ENCODE measurements at regions not wholly inside any gene's neighbourhood (a gene's known extent, or its start where the extent isn't known, plus 50 kb on each side); places are given as distances from the start of the nearest gene placed in this dataset.

DNA sequence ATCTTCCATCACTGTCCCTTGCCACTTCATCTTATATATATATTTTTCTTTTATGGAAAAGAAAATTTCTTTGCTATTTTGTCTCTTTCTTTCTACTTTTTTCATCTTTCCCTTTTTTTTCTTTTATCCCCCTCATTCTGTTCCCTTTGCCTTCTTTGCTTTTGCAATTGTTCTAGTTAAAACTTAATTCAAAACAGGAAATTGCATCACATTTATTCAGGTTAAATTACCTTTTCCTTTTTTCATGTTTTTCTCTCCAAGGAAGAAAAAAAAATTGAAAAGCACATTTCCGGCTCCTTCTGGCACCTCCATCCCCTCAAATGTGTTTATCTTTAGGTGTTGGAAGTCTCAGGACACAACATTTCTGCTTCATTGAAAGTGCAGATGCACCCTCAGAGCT, 176.9 kb downstream of the FGF1 start:
- no peak for FAIRE-seq

DNA sequence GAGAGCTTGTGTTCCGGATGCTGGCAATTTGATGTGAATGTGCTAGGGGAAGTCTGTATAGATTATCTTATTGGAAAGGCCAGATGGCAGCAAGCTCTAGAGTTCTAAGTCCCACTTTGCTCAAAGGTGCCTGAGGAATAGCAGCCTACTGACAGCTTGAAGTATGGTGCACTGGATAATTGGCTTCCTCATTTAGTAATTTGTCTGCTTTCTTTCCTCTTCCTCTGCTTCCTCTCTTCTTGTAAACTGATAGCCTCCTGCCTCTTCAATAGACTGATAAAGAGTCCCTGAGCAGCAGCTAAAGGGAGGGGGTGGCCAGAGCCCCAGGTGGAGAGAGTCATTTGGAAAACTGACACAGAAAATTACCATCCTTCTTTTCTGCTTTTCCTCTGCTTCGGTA, 177.3 kb downstream of the FGF1 start:
- DNase-seq (ENCODE audit: insufficient read length, low spot score) (no peak), FAIRE-seq (no peak)

More for the DNA sequence above, 176.9 kb downstream of the FGF1 start:
- no peak for DNase-seq (ENCODE audit: insufficient read length, low spot score)

DNA sequence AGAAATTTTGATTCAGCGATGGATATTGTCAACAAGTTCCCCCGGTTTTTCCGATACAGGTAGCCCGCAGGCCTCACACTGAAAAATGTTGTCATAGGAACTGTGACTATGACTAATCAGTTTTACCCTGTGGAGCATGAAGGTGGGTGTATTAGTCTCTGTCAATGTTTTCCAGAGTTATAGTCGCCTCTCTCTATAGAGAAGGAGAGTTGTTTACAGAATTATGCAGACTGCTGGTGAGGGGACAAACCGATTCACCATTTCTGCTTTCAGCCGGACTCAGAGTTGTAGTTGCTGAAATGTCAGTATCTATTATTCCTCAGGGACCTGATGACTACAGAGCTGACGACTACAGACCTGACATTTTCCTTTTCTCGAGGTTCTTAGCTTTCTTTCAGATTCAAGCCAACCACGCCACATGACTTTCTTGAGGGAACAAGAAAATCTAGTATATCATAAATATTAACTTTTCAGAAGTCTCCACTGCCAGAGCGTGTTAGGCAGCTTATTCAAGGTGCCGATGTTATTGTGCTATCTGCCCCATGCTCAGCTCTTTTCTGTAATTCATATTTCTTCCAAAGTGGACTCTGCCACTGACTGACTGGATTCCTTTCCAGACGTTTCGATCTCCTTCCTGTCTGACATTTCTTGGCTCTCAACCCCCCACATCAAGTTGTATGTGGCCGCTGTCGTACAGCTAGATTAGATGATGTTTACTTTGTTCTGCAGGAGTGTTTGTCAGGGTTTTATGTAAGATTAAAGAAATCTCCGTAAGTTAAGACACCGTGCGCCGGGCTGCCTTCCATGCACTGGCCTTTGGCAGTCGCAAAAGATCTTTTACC, 178.1 kb downstream of the FGF1 start:
- FAIRE-seq, result no peak
- no peak for DNase-seq (ENCODE audit: insufficient read length, low spot score)

DNA sequence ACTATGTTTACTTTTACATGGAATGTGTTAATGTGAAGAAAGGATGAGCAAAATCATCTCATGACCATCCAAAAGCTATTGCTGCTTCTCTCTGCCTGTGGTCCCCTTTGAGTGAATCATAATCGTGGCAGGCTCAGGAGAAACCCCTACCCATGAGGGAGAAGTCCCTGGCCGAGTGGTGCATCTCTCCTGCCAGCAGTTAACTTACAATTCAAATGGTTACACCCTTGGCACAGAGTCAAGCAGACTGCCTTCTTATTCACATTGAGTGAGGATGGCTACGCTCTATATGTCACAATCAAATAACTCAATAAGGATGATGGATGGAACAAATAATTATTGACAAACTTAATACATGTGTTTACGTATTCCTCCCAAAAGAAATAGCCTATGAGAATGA, 179.1 kb downstream of the FGF1 start:
- FAIRE-seq (no peak), DNase-seq (ENCODE audit: insufficient read length, low spot score) (no peak)

DNA sequence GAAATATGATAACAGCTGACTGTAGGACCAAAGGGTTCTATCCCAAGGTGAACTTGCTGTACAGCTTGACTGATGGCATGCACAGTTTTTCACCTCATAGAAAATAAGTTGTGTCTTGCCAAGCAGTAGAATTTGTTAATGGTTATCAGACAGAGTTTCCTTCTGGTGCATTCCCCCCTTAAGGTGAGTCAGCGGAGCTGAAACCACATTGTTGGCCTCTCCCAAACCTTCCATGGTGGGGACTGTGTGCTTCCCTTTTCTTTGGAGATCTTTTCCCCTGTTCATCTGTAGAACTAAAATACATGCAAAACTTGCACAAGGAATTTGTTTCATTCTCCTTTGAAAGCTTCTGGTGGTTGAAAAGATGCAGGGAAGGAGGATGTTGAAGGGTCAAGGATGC, 179.8 kb downstream of the FGF1 start:
- no peak for DNase-seq (ENCODE audit: insufficient read length, low spot score)
- FAIRE-seq, result no peak

DNA sequence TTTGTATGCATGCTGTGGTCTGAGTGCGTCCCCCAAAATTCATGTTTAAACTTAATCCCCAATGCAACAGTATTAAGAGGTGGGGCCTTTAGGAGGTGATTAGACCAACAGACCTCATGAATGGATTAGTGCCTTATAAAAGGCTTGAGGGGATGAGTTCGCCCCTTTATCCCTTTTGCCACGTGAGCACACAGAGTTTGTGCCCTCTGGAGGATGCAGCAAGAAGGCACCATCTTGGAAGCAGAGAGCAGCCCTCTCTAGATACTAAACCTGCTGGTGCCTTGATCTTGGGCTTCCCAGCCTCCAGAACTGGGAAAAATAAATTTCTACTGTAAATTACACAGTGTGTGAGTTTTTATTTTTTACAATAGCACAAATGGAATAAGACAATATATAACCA, 177.1 kb upstream of the SPRY4 start:
- FAIRE-seq, result no peak
- DNase-seq (ENCODE audit: insufficient read length, low spot score), result no peak

- FAIRE-seq, result no peak
- no peak for DNase-seq (ENCODE audit: insufficient read length, low spot score)
Observed at GRCh38 chr5:142500227-142500905, 175.5 kb upstream of the SPRY4 start.

DNA sequence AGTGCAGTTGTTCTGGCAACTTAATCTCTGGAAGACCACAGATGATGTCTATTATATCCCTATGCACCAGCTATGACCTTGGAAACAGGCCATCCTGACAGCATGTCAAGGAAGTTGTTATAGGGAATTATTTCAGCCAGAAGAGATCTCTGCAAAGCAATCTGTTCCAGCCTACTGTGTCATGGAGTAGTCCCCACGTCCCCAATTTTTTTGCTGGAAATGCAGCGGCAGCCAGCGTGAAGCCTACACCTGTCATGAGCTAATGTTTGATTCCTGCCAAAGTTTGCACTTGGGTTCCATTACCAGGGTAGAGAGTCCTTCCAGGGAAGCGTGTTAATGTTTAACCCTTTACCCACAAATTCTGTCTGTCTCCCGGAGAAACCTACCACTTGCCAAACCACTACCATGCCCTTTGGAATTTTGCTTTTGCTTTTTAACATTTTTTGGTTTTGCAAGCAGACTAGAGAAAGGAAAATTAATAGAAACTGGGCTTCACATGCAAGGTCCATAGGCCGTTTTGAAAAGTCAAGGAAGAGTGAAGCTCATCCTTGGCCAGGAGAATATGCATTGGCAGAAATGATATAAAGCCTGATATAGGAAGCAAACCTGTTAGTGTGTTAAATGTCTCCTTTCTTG, 174.9 kb upstream of the SPRY4 start:
- no peak for FAIRE-seq
- DNase-seq (ENCODE audit: insufficient read length, low spot score), result no peak

DNA sequence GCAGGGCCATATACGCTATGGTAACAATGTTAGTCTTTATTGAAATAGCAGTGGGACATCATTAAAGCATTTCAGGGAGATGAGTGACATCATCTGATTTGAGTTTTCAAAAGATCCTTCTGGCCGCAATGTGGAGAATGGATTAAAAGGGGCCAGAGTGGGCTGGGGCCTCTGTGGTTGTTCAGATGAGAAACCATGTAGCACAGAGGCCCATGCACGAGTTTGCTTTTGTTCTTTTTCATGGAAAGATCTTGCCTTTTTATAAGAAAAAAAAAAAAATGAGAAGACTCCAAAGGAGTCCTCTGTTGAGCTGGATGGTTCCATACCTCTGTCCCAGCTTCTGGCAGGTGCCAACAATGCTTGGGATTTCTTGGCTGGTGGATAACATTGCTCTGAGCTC, 173.5 kb upstream of the SPRY4 start:
- FAIRE-seq, result no peak
- DNase-seq (ENCODE audit: insufficient read length, low spot score), result no peak

DNA sequence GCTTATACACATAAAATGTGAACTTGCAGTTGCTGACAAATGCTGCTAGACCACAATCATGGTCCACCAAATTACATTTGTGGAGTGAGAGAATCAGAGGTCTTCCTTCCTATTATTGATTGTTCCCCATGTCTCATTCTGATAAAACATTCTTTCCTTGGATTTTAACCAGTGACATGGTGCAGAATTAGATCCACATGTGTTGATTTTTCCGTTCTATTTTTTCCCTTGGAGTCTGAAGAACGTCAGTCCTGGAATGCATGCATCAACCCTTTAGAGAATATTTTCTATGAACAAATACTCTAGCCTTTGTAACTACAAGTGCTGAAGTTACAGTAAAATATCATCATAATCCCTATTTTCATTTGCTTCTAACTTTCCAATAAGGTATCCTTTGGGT, 170.7 kb upstream of the SPRY4 start:
- no peak for DNase-seq (ENCODE audit: insufficient read length, low spot score)
- no peak for FAIRE-seq

DNA sequence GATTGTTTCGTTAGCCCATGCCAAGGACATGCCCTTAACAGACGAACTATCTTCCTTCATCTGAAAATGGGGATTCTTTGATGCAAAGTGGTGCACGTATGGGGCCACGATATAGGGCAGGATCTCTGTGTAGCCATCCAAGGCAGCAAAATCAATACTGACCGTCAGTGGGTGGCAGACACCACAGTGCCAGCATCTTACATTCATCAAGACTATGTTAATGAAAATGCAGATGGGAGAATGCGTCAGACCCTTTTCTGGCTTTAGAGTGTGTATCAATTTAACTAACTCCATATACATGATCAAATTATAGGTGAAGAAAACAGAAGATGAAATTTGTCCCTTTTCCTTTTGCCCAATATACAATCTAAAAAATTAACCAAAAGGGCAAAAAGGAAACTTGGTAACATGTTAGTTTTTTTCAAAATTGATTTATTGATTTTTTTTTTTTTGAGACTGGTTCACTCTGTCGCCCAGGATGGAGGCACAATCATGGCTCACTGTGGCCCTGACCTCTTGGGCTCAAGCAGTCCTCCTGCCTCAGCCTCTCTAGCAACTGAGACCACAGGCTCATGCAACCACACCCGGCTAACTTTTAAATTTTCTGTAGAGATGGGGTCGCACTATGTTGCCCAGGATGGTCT, 169.2 kb upstream of the SPRY4 start:
- no peak for DNase-seq (ENCODE audit: insufficient read length, low spot score)
- FAIRE-seq, result no peak

GRCh38 chr5:142492781-142493281, 168.0 kb upstream of the SPRY4 start:
- no peak for DNase-seq (ENCODE audit: insufficient read length, low spot score)
- no peak for FAIRE-seq

DNA sequence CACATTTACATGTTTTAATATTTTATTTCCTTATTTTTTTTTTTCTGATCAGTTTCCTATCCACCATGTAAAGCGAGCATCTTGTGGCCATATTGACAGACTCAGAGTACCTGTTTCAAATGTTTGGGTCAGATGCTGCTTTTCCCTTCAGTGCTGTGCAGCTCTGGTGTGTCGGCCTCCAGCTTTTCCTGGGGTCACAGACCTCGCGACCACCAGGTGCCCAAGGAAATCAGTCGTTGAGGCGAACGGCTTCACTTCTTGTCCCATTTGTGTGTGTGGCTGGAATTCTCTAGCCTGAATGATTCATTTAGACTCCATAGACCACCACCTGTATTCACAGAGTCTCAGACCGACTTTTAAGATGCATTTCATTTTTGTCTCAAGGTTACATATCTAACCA, 166.9 kb upstream of the SPRY4 start:
- DNase-seq (ENCODE audit: insufficient read length, low spot score), result no peak
- FAIRE-seq, result no peak

GRCh38 chr5:142491270-142491669, 166.4 kb upstream of the SPRY4 start:
- FAIRE-seq (no peak), DNase-seq (ENCODE audit: insufficient read length, low spot score) (no peak)

DNA sequence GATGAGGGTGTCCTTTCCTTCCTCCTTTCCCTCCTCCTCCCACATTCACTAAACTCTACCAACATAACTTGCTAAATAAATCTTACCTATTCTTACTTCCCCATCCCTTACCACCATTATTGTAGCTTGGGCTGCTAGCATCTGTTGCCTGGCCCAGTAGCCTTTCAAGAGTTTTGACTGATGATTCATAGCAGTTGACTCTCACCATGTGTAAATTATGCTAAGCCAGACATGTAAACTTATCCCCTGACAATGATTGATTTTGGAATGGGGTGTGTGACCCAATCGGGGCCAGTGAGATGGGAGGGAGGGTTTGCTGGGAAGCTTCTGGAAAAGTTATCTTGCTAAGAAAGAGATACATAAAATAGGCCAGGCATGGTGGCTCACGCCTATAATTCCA, 161.8 kb upstream of the SPRY4 start:
- FAIRE-seq, result no peak
- DNase-seq (ENCODE audit: insufficient read length, low spot score), result peak; percentile 25

- FAIRE-seq (no peak), DNase-seq (ENCODE audit: insufficient read length, low spot score) (no peak)
Observed at GRCh38 chr5:142486020-142486419, 161.2 kb upstream of the SPRY4 start.

DNA sequence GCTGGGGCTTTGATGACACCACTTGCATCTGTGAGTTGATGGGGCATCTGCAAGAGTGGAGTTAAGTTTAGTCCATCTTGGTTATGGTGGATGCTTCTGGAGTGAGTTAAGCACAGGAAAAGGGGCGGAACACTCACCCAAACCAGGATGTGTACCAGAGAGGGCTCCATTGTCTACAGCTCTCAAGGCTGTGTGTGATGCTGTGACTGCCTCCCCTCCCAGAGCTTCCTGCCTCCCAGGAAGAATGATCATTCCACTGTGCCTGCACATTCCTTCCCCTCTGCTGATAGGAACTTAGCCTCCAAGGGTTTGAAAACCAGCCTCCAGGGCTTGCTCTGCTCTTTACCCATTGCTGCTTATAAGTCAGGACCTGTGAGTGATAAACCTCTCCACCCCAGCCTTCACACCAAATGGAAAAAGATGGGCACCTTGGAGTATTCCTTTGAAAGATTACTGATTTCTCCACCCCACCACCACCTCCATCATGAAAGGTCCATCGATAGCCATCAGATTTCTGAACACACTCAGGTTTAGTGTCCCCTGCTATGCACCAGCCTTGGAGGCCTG, 160.1 kb upstream of the SPRY4 start:
- no peak for DNase-seq (ENCODE audit: insufficient read length, low spot score)
- no peak for FAIRE-seq

GRCh38 chr5:142482207-142482606, 157.4 kb upstream of the SPRY4 start:
- FAIRE-seq (no peak), DNase-seq (ENCODE audit: insufficient read length, low spot score) (no peak)

GRCh38 chr5:142481410-142481809, 156.6 kb upstream of the SPRY4 start:
- no peak for FAIRE-seq
- DNase-seq (ENCODE audit: insufficient read length, low spot score), result no peak

- FAIRE-seq, result no peak
- no peak for DNase-seq (ENCODE audit: insufficient read length, low spot score)
Observed at GRCh38 chr5:142479854-142480519, 155.2 kb upstream of the SPRY4 start.

All from HTR-8/SVneo (cell line).